ENCODE measurements at regions not wholly inside any gene's neighbourhood (a gene's known extent, or its start where the extent isn't known, plus 50 kb on each side); places are given as distances from the start of the nearest gene placed in this dataset.

DNA sequence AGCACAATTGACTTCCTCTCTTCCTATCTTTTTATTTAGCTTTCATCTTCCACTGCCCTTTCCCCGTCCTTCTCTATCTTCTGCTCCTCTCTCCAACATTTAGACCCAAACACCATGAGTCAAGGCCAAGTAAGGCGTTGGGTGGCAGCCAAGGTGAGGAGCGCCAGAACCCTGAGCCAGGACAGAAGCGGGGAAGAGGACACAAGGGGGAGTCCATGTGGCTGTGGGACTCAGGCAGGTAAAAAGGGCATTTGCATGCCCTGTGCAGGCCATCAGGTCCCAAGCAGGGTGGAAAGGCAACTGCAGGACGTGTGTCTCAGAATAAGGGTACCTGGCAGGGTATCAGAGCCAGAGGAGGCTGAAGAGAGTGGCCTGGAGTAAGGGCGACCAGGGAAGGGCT is 192.4 kb upstream of the PFKP start:
- no peaks in the 10 kb centered on the region for H3K4me1 ChIP-seq (ENCODE audit: low read depth)
- no peaks in the 10 kb centered on the region for H3K36me3 ChIP-seq (ENCODE audit: low read depth)
- intact Hi-C loops (cut with DNase I, micrococcal nuclease), result no loop called here
- H3K9me3 ChIP-seq, result no peaks in the 10 kb centered on the region
- no peak overlapping the region for H3K4me3 ChIP-seq
- ATAC-seq (no peak), DNase-seq (no peak)
- TF ChIP-seq, protein P1, sequence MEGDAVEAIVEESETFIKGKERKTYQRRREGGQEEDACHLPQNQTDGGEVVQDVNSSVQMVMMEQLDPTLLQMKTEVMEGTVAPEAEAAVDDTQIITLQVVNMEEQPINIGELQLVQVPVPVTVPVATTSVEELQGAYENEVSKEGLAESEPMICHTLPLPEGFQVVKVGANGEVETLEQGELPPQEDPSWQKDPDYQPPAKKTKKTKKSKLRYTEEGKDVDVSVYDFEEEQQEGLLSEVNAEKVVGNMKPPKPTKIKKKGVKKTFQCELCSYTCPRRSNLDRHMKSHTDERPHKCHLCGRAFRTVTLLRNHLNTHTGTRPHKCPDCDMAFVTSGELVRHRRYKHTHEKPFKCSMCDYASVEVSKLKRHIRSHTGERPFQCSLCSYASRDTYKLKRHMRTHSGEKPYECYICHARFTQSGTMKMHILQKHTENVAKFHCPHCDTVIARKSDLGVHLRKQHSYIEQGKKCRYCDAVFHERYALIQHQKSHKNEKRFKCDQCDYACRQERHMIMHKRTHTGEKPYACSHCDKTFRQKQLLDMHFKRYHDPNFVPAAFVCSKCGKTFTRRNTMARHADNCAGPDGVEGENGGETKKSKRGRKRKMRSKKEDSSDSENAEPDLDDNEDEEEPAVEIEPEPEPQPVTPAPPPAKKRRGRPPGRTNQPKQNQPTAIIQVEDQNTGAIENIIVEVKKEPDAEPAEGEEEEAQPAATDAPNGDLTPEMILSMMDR (IDR thresholded peaks at IDR 0.05), result no peak

DNA sequence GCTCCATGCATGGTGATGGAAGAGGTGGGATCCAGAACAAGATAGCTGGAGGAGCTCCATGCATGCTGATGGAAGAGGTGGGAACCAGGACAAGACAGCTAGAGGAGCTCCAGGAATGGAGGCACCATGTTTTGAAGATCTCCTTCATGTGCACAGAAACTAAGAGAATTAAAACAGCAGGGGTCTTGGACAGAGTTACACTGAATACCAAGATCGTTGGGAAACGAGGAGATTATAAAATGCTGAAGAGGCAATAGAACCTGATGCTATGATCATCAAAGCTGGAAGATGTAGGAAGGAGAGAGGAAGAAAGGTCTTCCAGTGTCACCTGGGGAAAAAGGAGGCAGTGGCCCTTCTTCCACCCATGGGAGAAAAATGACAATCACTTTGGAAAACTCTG is 193.6 kb upstream of the PFKP start:
- Histone ChIP-seq H3K4me1 (ENCODE audit: low read depth) (no peaks in the 10 kb centered on the region), H3K4me3 (no peak overlapping the region), H3K9me3 (no peaks in the 10 kb centered on the region), H3K36me3 (ENCODE audit: low read depth) (no peaks in the 10 kb centered on the region)
- no peak for DNase-seq
- TF ChIP-seq, protein P1 (IDR thresholded peaks at IDR 0.05), result no peak
- no peak for ATAC-seq
- intact Hi-C loops (cut with DNase I, micrococcal nuclease), result no loop called here

DNA sequence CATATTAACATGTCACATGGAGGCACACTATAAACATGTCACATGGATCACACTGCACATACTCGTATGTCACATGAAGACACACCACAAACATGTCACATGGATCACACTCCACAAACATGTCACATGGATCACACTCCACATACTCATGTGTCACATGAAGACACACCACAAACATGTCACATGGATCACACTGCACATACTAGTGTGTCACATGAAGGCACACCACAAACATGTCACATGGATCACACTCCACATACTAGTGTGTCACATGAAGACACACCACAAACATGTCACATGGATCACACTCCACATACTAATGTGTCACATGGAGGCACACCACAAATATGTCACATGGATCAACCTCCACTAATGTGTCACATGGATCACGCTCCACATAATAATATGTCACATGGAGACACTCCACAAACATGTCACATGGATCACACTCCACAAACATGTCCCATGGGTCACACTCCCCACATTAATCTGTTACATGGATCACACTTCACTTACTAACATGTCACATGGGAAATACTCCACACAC is 195.6 kb upstream of the PFKP start:
- DNase-seq (no peak), ATAC-seq (no peak)
- TF ChIP-seq, protein P1 (IDR thresholded peaks at IDR 0.05), result no peak
- Histone ChIP-seq H3K9me3 (no peaks in the 10 kb centered on the region), H3K4me1 (ENCODE audit: low read depth) (no peaks in the 10 kb centered on the region), H3K4me3 (no peak overlapping the region), H3K36me3 (ENCODE audit: low read depth) (no peaks in the 10 kb centered on the region)
- intact Hi-C loops (cut with DNase I, micrococcal nuclease), result no loop called here

DNA sequence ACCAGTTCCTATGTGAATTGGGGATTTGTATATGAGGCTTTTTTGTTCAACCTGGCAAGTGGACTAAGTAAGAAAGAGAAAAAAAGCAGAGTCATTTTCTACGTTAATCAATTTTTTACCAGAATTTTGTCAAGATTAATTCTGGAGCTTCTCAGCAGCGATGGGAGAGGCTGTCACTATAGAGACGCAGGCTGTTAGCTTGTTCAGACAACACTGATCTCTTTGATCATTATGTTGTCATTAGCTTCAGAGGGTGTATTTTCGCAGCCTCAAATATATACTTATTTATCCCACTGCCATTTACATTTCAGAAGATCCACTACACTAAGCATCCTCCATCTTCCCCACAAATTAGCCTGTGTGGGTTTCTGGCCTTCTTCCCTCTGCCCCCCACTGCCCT is 196.7 kb upstream of the PFKP start:
- no peak for DNase-seq
- Histone ChIP-seq H3K4me1 (ENCODE audit: low read depth) (no peaks in the 10 kb centered on the region), H3K4me3 (no peak overlapping the region), H3K36me3 (ENCODE audit: low read depth) (no peaks in the 10 kb centered on the region), H3K9me3 (no peaks in the 10 kb centered on the region)
- TF ChIP-seq, protein P1 (IDR thresholded peaks at IDR 0.05), result no peak
- ATAC-seq, result no peak
- intact Hi-C loops (cut with DNase I, micrococcal nuclease), result no loop called here

DNA sequence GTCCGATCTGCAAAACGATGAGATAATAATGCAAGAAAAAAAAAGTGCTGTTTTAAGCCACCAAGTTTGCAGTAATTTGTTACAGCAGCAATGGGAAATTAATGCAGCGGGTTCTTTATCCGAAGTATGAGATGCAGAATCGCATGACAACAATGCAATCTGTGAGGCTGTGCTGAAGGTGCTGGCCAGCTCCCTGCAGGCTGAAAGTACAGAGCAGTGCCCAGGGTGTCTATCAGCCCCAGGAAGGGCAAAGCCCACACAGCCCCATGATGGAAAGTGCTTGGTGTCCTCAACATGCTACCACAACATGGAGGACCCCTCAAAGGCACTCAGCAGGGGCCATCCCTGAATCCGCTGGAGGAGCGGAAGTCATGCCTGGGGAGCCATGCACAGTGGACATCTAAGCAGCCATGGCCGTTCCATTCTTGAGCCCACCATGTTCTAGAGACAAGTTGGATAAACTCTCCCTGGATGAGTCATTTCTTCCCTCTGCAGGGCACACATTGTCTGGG is 199.5 kb upstream of the PFKP start:
- no peaks in the 10 kb centered on the region for H3K4me1 ChIP-seq (ENCODE audit: low read depth)
- ATAC-seq (no peak), DNase-seq (no peak)
- H3K36me3 ChIP-seq (ENCODE audit: low read depth), result no peaks in the 10 kb centered on the region
- intact Hi-C loops (cut with DNase I, micrococcal nuclease), result no loop called here
- TF ChIP-seq, protein P1 (IDR thresholded peaks at IDR 0.05), result no peak
- no peak overlapping the region for H3K4me3 ChIP-seq
- H3K9me3 ChIP-seq, result no peaks in the 10 kb centered on the region

DNA sequence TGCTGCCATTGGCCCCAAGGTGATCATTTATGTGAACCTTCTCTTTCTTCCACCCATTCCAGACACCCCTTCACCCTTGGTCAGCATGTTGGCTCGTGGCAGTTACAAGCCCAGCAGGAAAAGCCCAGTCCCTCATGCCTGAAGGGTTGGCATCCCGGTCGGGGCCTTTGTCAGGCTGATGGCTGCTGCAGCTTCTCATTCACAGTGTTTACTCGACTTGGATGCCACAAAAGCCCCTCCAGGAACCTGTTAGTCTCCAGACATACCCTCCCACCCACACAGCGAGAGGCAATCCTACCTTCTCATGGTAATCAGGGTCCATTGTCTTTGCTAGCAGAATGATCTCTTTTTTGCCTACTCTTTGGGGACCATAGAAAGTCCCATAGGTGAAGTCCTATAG is 200.8 kb upstream of the PFKP start:
- TF ChIP-seq, protein P1 (IDR thresholded peaks at IDR 0.05), result no peak
- no peaks in the 10 kb centered on the region for H3K4me1 ChIP-seq (ENCODE audit: low read depth)
- ATAC-seq (no peak), DNase-seq (no peak)
- H3K36me3 ChIP-seq (ENCODE audit: low read depth), result no peaks in the 10 kb centered on the region
- H3K4me3 ChIP-seq, result no peak overlapping the region
- intact Hi-C loops (cut with DNase I, micrococcal nuclease), result no loop called here
- no peaks in the 10 kb centered on the region for H3K9me3 ChIP-seq

Data from mucosa of descending colon (tissue), 3 donors.